Stromal cell of bone marrow (primary cell): ENCODE measurements at regions not wholly inside any gene's neighbourhood (a gene's known extent, or its start where the extent isn't known, plus 50 kb on each side); places are given as distances from the start of the nearest gene placed in this dataset.

Experiments
- DNase-seq: peaks from one replicate; pipeline ENCODE4 v3.0.0-alpha.2; 2012; ENCODE audit warnings: low read depth

- no peak for DNase-seq
Measured at GRCh38 chr7:47690902-47691558, 109.1 kb upstream of the TNS3 start.

- DNase-seq: no peak
Measured at GRCh38 chr7:47689558-47689957, 107.6 kb upstream of the TNS3 start.

- no peak for DNase-seq
Measured at GRCh38 chr7:47688311-47689100, 106.6 kb upstream of the TNS3 start.

GRCh38 chr7:47685712-47686376 lies 103.9 kb upstream of the TNS3 start:
- no peak for DNase-seq

- DNase-seq: no peak
Measured at GRCh38 chr7:47685151-47685550, 103.2 kb upstream of the TNS3 start.

- DNase-seq: no peak
Measured at GRCh38 chr7:47684728-47685127, 102.8 kb upstream of the TNS3 start.

GRCh38 chr7:47683485-47683898 lies 101.6 kb upstream of the TNS3 start:
- DNase-seq: no peak

- DNase-seq: no peak
Measured at GRCh38 chr7:47682874-47683273, 101.0 kb upstream of the TNS3 start.

GRCh38 chr7:47681249-47681810 lies 99.4 kb upstream of the TNS3 start:
- no peak for DNase-seq

GRCh38 chr7:47678641-47679380 lies 96.9 kb upstream of the TNS3 start:
- no peak for DNase-seq

- DNase-seq: no peak
Measured at GRCh38 chr7:47677664-47678063, 95.8 kb upstream of the TNS3 start.

- no peak for DNase-seq
Measured at GRCh38 chr7:47677093-47677492, 95.2 kb upstream of the TNS3 start.

GRCh38 chr7:47672977-47673381 lies 91.1 kb upstream of the TNS3 start:
- no peak for DNase-seq

GRCh38 chr7:47672271-47672791 lies 90.4 kb upstream of the TNS3 start:
- DNase-seq: no peak

- no peak for DNase-seq
Measured at GRCh38 chr7:47671358-47671757, 89.4 kb upstream of the TNS3 start.

- no peak for DNase-seq
Measured at GRCh38 chr7:47670729-47671128, 88.8 kb upstream of the TNS3 start.

GRCh38 chr7:47669901-47670384 lies 88.0 kb upstream of the TNS3 start:
- DNase-seq: no peak

- DNase-seq: peak; percentile 89
Measured at GRCh38 chr7:47669178-47669891, 87.4 kb upstream of the TNS3 start.

GRCh38 chr7:47666164-47666862 lies 84.4 kb upstream of the TNS3 start:
- no peak for DNase-seq

- no peak for DNase-seq
Measured at GRCh38 chr7:47664650-47665195, 82.8 kb upstream of the TNS3 start.
